SW 1271 (cell line): ENCODE measurements at regions not wholly inside any gene's neighbourhood (a gene's known extent, or its start where the extent isn't known, plus 50 kb on each side); places are given as distances from the start of the nearest gene placed in this dataset.
A peak's percentile ranks its signal among the peaks of the same experiment; 100 is the strongest.
"Not testable (repeated sequence)": the region's sequence is repeated elsewhere in the genome, so short reads cannot be mapped to it uniquely, and the experiment has no call there.

ENCODE experiments used
- DNase-seq, 2 experiments: peaks; one replicate each; lab custom pipeline; 2025; lab: John Stamatoyannopoulos, UW

GRCh38 chr12:46619474-46619873 is 206.3 kb downstream of the SLC38A4 start:
- DNase-seq: not testable (repeated sequence)

GRCh38 chr12:46617737-46618136 is 208.1 kb downstream of the SLC38A4 start:
- not testable (repeated sequence) for DNase-seq

- DNase-seq: no peak
Measured at GRCh38 chr12:46617167-46617566, 208.6 kb downstream of the SLC38A4 start.

- no peak for DNase-seq
Measured at GRCh38 chr12:46610754-46611153, 215.0 kb downstream of the SLC38A4 start.

- DNase-seq: no peak
Measured at GRCh38 chr12:46609674-46610073, 216.1 kb downstream of the SLC38A4 start.

GRCh38 chr12:46609273-46609623 is 216.5 kb downstream of the SLC38A4 start:
- DNase-seq: no peak

- DNase-seq: no peak
Measured at GRCh38 chr12:46608431-46609272, 217.1 kb downstream of the SLC38A4 start.

GRCh38 chr12:46604684-46605083 is 221.1 kb downstream of the SLC38A4 start:
- no peak for DNase-seq

- no peak for DNase-seq
Measured at GRCh38 chr12:46603776-46604456, 221.9 kb downstream of the SLC38A4 start.

GRCh38 chr12:46602474-46602873 is 223.3 kb downstream of the SLC38A4 start:
- no peak for DNase-seq

- no peak for DNase-seq
Measured at GRCh38 chr12:46590991-46591703, 218.6 kb upstream of the SLC38A2 start.

- peak in 1 of 2 experiments; percentile 16 for DNase-seq
Measured at GRCh38 chr12:46585854-46586621, 213.5 kb upstream of the SLC38A2 start.

- not testable (repeated sequence) for DNase-seq
Measured at GRCh38 chr12:46584098-46584497, 211.5 kb upstream of the SLC38A2 start.

GRCh38 chr12:46581990-46582389 is 209.4 kb upstream of the SLC38A2 start:
- DNase-seq: not testable (repeated sequence)

GRCh38 chr12:46580445-46580844 is 207.9 kb upstream of the SLC38A2 start:
- DNase-seq: no peak

- DNase-seq: no peak
Measured at GRCh38 chr12:46579474-46579873, 206.9 kb upstream of the SLC38A2 start.

GRCh38 chr12:46578190-46578982 is 205.8 kb upstream of the SLC38A2 start:
- no peak for DNase-seq

- no peak for DNase-seq
Measured at GRCh38 chr12:46577063-46577776, 204.6 kb upstream of the SLC38A2 start.

GRCh38 chr12:46574847-46575246 is 202.3 kb upstream of the SLC38A2 start:
- no peak for DNase-seq

- no peak for DNase-seq
Measured at GRCh38 chr12:46573347-46573658, 200.7 kb upstream of the SLC38A2 start.
